ENCODE measurements at regions not wholly inside any gene's neighbourhood (a gene's known extent, or its start where the extent isn't known, plus 50 kb on each side); places are given as distances from the start of the nearest gene placed in this dataset.

GRCh38 chr2:392926-393280, 105.0 kb upstream of the ALKAL2 start:
- TF ChIP-seq, protein P1, sequence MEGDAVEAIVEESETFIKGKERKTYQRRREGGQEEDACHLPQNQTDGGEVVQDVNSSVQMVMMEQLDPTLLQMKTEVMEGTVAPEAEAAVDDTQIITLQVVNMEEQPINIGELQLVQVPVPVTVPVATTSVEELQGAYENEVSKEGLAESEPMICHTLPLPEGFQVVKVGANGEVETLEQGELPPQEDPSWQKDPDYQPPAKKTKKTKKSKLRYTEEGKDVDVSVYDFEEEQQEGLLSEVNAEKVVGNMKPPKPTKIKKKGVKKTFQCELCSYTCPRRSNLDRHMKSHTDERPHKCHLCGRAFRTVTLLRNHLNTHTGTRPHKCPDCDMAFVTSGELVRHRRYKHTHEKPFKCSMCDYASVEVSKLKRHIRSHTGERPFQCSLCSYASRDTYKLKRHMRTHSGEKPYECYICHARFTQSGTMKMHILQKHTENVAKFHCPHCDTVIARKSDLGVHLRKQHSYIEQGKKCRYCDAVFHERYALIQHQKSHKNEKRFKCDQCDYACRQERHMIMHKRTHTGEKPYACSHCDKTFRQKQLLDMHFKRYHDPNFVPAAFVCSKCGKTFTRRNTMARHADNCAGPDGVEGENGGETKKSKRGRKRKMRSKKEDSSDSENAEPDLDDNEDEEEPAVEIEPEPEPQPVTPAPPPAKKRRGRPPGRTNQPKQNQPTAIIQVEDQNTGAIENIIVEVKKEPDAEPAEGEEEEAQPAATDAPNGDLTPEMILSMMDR (IDR thresholded peaks at IDR 0.05), result no peak
- TF ChIP-seq POLR2A (IDR thresholded peaks at IDR 0.05), result no peak
- TF ChIP-seq POLR2AphosphoS5 (IDR thresholded peaks at IDR 0.05), result no peak

All from sigmoid colon (tissue), 4 donors.